ENCODE measurements at regions not wholly inside any gene's neighbourhood (a gene's known extent, or its start where the extent isn't known, plus 50 kb on each side); places are given as distances from the start of the nearest gene placed in this dataset.

GRCh38 chr2:81706856-81707255 lies 1402.3 kb upstream of the LRRTM1 start:
- Histone ChIP-seq H3K9ac (ENCODE audit: insufficient read length, low read depth) (no peak overlapping the region), H3K9me3 (ENCODE audit: insufficient read depth, low read length) (no peaks in the 10 kb centered on the region), H3K4me3 (ENCODE audit: insufficient read length, low read depth) (no peak overlapping the region), H3K27me3 (ENCODE audit: insufficient read depth, insufficient read length) (no peaks in the 10 kb centered on the region), H3K36me3 (ENCODE audit: insufficient read depth, insufficient read length, low read length) (no peaks in the 10 kb centered on the region), H3K4me1 (ENCODE audit: insufficient read depth, insufficient read length) (no peaks in the 10 kb centered on the region)
- no peak for TF ChIP-seq YY1 (IDR thresholded peaks at IDR 0.05; ENCODE audit: insufficient read depth, insufficient read length)
- no peak for TF ChIP-seq ZNF274 (IDR thresholded peaks at IDR 0.05; ENCODE audit: low read depth, low read length)
- TF ChIP-seq SUZ12 (IDR thresholded peaks at IDR 0.05; ENCODE audit: extremely low read depth, insufficient read depth, insufficient read length) = no peak
- no peak for DNase-seq (ENCODE audit: low read depth, low spot score)

GRCh38 chr2:81703831-81704230 lies 1399.3 kb upstream of the LRRTM1 start:
- Histone ChIP-seq H3K36me3 (ENCODE audit: insufficient read depth, insufficient read length, low read length) (no peaks in the 10 kb centered on the region), H3K4me3 (ENCODE audit: insufficient read length, low read depth) (no peak overlapping the region), H3K9me3 (ENCODE audit: insufficient read depth, low read length) (no peaks in the 10 kb centered on the region), H3K27me3 (ENCODE audit: insufficient read depth, insufficient read length) (no peaks in the 10 kb centered on the region), H3K9ac (ENCODE audit: insufficient read length, low read depth) (no peak overlapping the region), H3K4me1 (ENCODE audit: insufficient read depth, insufficient read length) (no peaks in the 10 kb centered on the region)
- DNase-seq (ENCODE audit: low read depth, low spot score) = no peak
- TF ChIP-seq SUZ12 (IDR thresholded peaks at IDR 0.05; ENCODE audit: extremely low read depth, insufficient read depth, insufficient read length) (no peak), ZNF274 (IDR thresholded peaks at IDR 0.05; ENCODE audit: low read depth, low read length) (no peak), YY1 (IDR thresholded peaks at IDR 0.05; ENCODE audit: insufficient read depth, insufficient read length) (no peak)

- no peak overlapping the region for H3K9ac ChIP-seq (ENCODE audit: insufficient read length, low read depth)
- TF ChIP-seq SUZ12 (IDR thresholded peaks at IDR 0.05; ENCODE audit: extremely low read depth, insufficient read depth, insufficient read length) (no peak), YY1 (IDR thresholded peaks at IDR 0.05; ENCODE audit: insufficient read depth, insufficient read length) (no peak), ZNF274 (IDR thresholded peaks at IDR 0.05; ENCODE audit: low read depth, low read length) (no peak)
- H3K4me3 ChIP-seq (ENCODE audit: insufficient read length, low read depth) = no peak overlapping the region
- H3K9me3 ChIP-seq (ENCODE audit: insufficient read depth, low read length) = no peaks in the 10 kb centered on the region
- no peak for DNase-seq (ENCODE audit: low read depth, low spot score)
- no peaks in the 10 kb centered on the region for H3K4me1 ChIP-seq (ENCODE audit: insufficient read depth, insufficient read length)
- no peaks in the 10 kb centered on the region for H3K27me3 ChIP-seq (ENCODE audit: insufficient read depth, insufficient read length)
- H3K36me3 ChIP-seq (ENCODE audit: insufficient read depth, insufficient read length, low read length) = no peaks in the 10 kb centered on the region
These were observed 1388.0 kb upstream of the LRRTM1 start for GRCh38 chr2:81692566-81692965.

GRCh38 chr2:81675641-81676040 lies 1371.1 kb upstream of the LRRTM1 start:
- DNase-seq (ENCODE audit: low read depth, low spot score) = no peak
- Histone ChIP-seq H3K36me3 (ENCODE audit: insufficient read depth, insufficient read length, low read length) (no peaks in the 10 kb centered on the region), H3K4me1 (ENCODE audit: insufficient read depth, insufficient read length) (no peaks in the 10 kb centered on the region), H3K9me3 (ENCODE audit: insufficient read depth, low read length) (no peaks in the 10 kb centered on the region), H3K9ac (ENCODE audit: insufficient read length, low read depth) (no peak overlapping the region), H3K27me3 (ENCODE audit: insufficient read depth, insufficient read length) (no peaks in the 10 kb centered on the region), H3K4me3 (ENCODE audit: insufficient read length, low read depth) (no peak overlapping the region)
- TF ChIP-seq SUZ12 (IDR thresholded peaks at IDR 0.05; ENCODE audit: extremely low read depth, insufficient read depth, insufficient read length) (no peak), ZNF274 (IDR thresholded peaks at IDR 0.05; ENCODE audit: low read depth, low read length) (no peak), YY1 (IDR thresholded peaks at IDR 0.05; ENCODE audit: insufficient read depth, insufficient read length) (no peak)

GRCh38 chr2:81672923-81673322 lies 1368.4 kb upstream of the LRRTM1 start:
- H3K9ac ChIP-seq (ENCODE audit: insufficient read length, low read depth) = no peak overlapping the region
- H3K36me3 ChIP-seq (ENCODE audit: insufficient read depth, insufficient read length, low read length) = no peaks in the 10 kb centered on the region
- H3K27me3 ChIP-seq (ENCODE audit: insufficient read depth, insufficient read length) = no peaks in the 10 kb centered on the region
- no peak overlapping the region for H3K4me3 ChIP-seq (ENCODE audit: insufficient read length, low read depth)
- H3K4me1 ChIP-seq (ENCODE audit: insufficient read depth, insufficient read length) = no peaks in the 10 kb centered on the region
- TF ChIP-seq SUZ12 (IDR thresholded peaks at IDR 0.05; ENCODE audit: extremely low read depth, insufficient read depth, insufficient read length) (no peak), YY1 (IDR thresholded peaks at IDR 0.05; ENCODE audit: insufficient read depth, insufficient read length) (no peak), ZNF274 (IDR thresholded peaks at IDR 0.05; ENCODE audit: low read depth, low read length) (no peak)
- no peak for DNase-seq (ENCODE audit: low read depth, low spot score)
- H3K9me3 ChIP-seq (ENCODE audit: insufficient read depth, low read length) = no peaks in the 10 kb centered on the region

- Histone ChIP-seq H3K36me3 (ENCODE audit: insufficient read depth, insufficient read length, low read length) (no peaks in the 10 kb centered on the region), H3K9ac (ENCODE audit: insufficient read length, low read depth) (no peak overlapping the region), H3K27me3 (ENCODE audit: insufficient read depth, insufficient read length) (no peaks in the 10 kb centered on the region), H3K4me1 (ENCODE audit: insufficient read depth, insufficient read length) (no peaks in the 10 kb centered on the region), H3K9me3 (ENCODE audit: insufficient read depth, low read length) (no peaks in the 10 kb centered on the region), H3K4me3 (ENCODE audit: insufficient read length, low read depth) (no peak overlapping the region)
- DNase-seq (ENCODE audit: low read depth, low spot score) = no peak
- no peak for TF ChIP-seq ZNF274 (IDR thresholded peaks at IDR 0.05; ENCODE audit: low read depth, low read length)
- TF ChIP-seq YY1 (IDR thresholded peaks at IDR 0.05; ENCODE audit: insufficient read depth, insufficient read length) = no peak
- TF ChIP-seq SUZ12 (IDR thresholded peaks at IDR 0.05; ENCODE audit: extremely low read depth, insufficient read depth, insufficient read length) = no peak
These were observed 1368.0 kb upstream of the LRRTM1 start for GRCh38 chr2:81672516-81672915.

- no peaks in the 10 kb centered on the region for H3K9me3 ChIP-seq (ENCODE audit: insufficient read depth, low read length)
- no peak for DNase-seq (ENCODE audit: low read depth, low spot score)
- H3K4me1 ChIP-seq (ENCODE audit: insufficient read depth, insufficient read length) = no peaks in the 10 kb centered on the region
- no peak for TF ChIP-seq ZNF274 (IDR thresholded peaks at IDR 0.05; ENCODE audit: low read depth, low read length)
- TF ChIP-seq SUZ12 (IDR thresholded peaks at IDR 0.05; ENCODE audit: extremely low read depth, insufficient read depth, insufficient read length) = no peak
- TF ChIP-seq YY1 (IDR thresholded peaks at IDR 0.05; ENCODE audit: insufficient read depth, insufficient read length) = no peak
- H3K4me3 ChIP-seq (ENCODE audit: insufficient read length, low read depth) = no peak overlapping the region
- H3K27me3 ChIP-seq (ENCODE audit: insufficient read depth, insufficient read length) = no peaks in the 10 kb centered on the region
- no peaks in the 10 kb centered on the region for H3K36me3 ChIP-seq (ENCODE audit: insufficient read depth, insufficient read length, low read length)
- no peak overlapping the region for H3K9ac ChIP-seq (ENCODE audit: insufficient read length, low read depth)
These were observed 1366.3 kb upstream of the LRRTM1 start for GRCh38 chr2:81670885-81671284.

GRCh38 chr2:81661081-81661480 lies 1356.5 kb upstream of the LRRTM1 start:
- no peak for TF ChIP-seq ZNF274 (IDR thresholded peaks at IDR 0.05; ENCODE audit: low read depth, low read length)
- TF ChIP-seq YY1 (IDR thresholded peaks at IDR 0.05; ENCODE audit: insufficient read depth, insufficient read length) = no peak
- TF ChIP-seq SUZ12 (IDR thresholded peaks at IDR 0.05; ENCODE audit: extremely low read depth, insufficient read depth, insufficient read length) = no peak
- peaks cover 14% of the 10 kb centered on the region for H3K9me3 ChIP-seq (ENCODE audit: insufficient read depth, low read length)
- no peaks in the 10 kb centered on the region for H3K36me3 ChIP-seq (ENCODE audit: insufficient read depth, insufficient read length, low read length)
- no peaks in the 10 kb centered on the region for H3K4me1 ChIP-seq (ENCODE audit: insufficient read depth, insufficient read length)
- no peaks in the 10 kb centered on the region for H3K27me3 ChIP-seq (ENCODE audit: insufficient read depth, insufficient read length)
- no peak overlapping the region for H3K9ac ChIP-seq (ENCODE audit: insufficient read length, low read depth)
- H3K4me3 ChIP-seq (ENCODE audit: insufficient read length, low read depth) = no peak overlapping the region
- DNase-seq (ENCODE audit: low read depth, low spot score) = no peak

Data from NT2/D1 (cell line).